OCI-LY3 (cell line): ENCODE measurements at regions not wholly inside any gene's neighbourhood (a gene's known extent, or its start where the extent isn't known, plus 50 kb on each side); places are given as distances from the start of the nearest gene placed in this dataset.

Experiments used
- H2AFZ ChIP-seq: fragments of 200-600, 300-600 bp; shearing (Covaris generic); 2 replicates; pipeline ENCODE4 v1.6.0; 2014; ENCODE audit warnings: antibody characterized with exemption, low read depth, low read length
- H3K27ac ChIP-seq: fragments of 200-600, 300-600 bp; sonication (generic); 2 replicates; pipeline ENCODE4 v1.5.1; 2014; ENCODE audit warnings: mild to moderate bottlenecking, low read length, moderate library complexity, mixed read lengths
- H3K27me3 ChIP-seq: fragments of 200-600, 300-600 bp; sonication (generic); 2 replicates; pipeline ENCODE4 v1.6.1; 2014; ENCODE audit warnings: low read depth, low read length, mixed read lengths
- H3K36me3 ChIP-seq: fragments of 200-600, 300-600 bp; sonication (generic); replicated peaks from 2 replicates; pipeline ENCODE3; 2014; ENCODE audit warnings: low read depth, low read length, mixed read lengths
- H3K4me1 ChIP-seq: fragments of 300-600, 200-600 bp; sonication (generic); 2 replicates; pipeline ENCODE4 v1.6.1; 2014; ENCODE audit warnings: low read length, mixed read lengths
- H3K4me2 ChIP-seq: fragments of 200-600, 300-600 bp; sonication (generic); 2 replicates; pipeline ENCODE4 v1.6.1; 2014; ENCODE audit warnings: low read length, mixed read lengths
- H3K4me3 ChIP-seq: fragments of 300-600, 200-600 bp; sonication (generic); 2 replicates; pipeline ENCODE4 v1.5.1; 2014; ENCODE audit warnings: antibody characterized with exemption, mild to moderate bottlenecking, low read length, moderate library complexity
- H3K79me2 ChIP-seq: fragments of 300-600, 200-600 bp; shearing (Covaris generic); 2 replicates; pipeline ENCODE4 v1.6.1; 2014; ENCODE audit warnings: mild to moderate bottlenecking, low read length, mixed read lengths
- H3K9ac ChIP-seq: fragments of 300-600, 200-600 bp; shearing (Covaris generic); 2 replicates; pipeline ENCODE4 v1.6.0; 2014; ENCODE audit warnings: mild to moderate bottlenecking, low read length, moderate library complexity
- H3K9me3 ChIP-seq: fragments of 200-600, 300-600 bp; shearing (Covaris generic); 2 replicates; pipeline ENCODE4 v1.6.1; 2014; ENCODE audit warnings: low read length, mixed read lengths; ENCODE audit not compliant: insufficient read depth
- H4K20me1 ChIP-seq: fragments of 200-600, 300-600 bp; sonication (generic); 2 replicates; pipeline ENCODE4 v1.6.1; 2016; ENCODE audit warnings: low read length, mixed read lengths; ENCODE audit not compliant: insufficient read depth
- CTCF ChIP-seq: fragments of 200-600, 300-600 bp; sonication (generic); IDR thresholded peaks from 2 replicates; pipeline ENCODE4 v1.5.1; 2014; ENCODE audit warnings: antibody characterized with exemption, low read length, low read depth
- EZH2phosphoT487 ChIP-seq: fragments of 200-600 bp; shearing (Covaris generic); IDR thresholded peaks from 2 replicates; pipeline ENCODE4 v1.6.1; 2018; ENCODE audit warnings: antibody characterized with exemption, mixed run types, low read depth

GRCh38 chr2:137893145-137893544 is 71.1 kb upstream of the HNMT start:
- Histone ChIP-seq H3K27ac (no peak overlapping the region), H3K4me2 (no peak overlapping the region)

DNA sequence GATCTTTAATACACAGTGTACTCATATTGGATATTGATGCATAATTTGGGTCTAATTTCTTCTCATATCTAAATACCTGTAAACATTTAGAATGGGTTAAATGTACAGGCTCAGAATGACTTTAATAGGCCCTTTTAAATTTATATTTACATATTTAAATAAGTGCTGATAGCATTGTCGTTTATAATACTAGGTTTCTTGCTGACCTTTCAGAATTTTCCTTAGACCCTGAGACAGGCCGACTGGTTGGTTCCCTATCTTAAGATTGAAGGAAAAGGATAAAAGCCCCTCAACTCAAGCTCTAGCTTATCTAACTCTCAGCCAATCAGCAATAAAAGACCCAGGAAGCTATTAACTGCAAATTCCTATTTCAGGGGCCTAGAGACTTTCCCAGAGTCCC is 67.8 kb upstream of the HNMT start:
- Histone ChIP-seq H3K79me2 (no peaks in the 10 kb centered on the region), H3K36me3 (no peaks in the 10 kb centered on the region), H3K4me3 (no peak overlapping the region), H3K27ac (no peak overlapping the region), H4K20me1 (no peaks in the 10 kb centered on the region), H3K9ac (no peak overlapping the region), H3K27me3 (peaks cover 10% of the 10 kb centered on the region; the same call in 1 of the 2 replicates), H3K4me1 (no peaks in the 10 kb centered on the region), H3K9me3 (no peaks in the 10 kb centered on the region), H2AFZ (no peak overlapping the region), H3K4me2 (no peak overlapping the region)
- TF ChIP-seq CTCF, result no peak
- no peak for TF ChIP-seq EZH2phosphoT487

More at GRCh38 chr2:137893145-137893544, 71.1 kb upstream of the HNMT start:
- Histone ChIP-seq H3K4me1 (no peaks in the 10 kb centered on the region), H3K4me3 (no peak overlapping the region), H2AFZ (no peak overlapping the region), H3K36me3 (no peaks in the 10 kb centered on the region), H3K9ac (no peak overlapping the region), H3K9me3 (no peaks in the 10 kb centered on the region), H3K79me2 (no peaks in the 10 kb centered on the region), H3K27me3 (no peaks in the 10 kb centered on the region), H4K20me1 (no peaks in the 10 kb centered on the region)
- TF ChIP-seq EZH2phosphoT487 (no peak), CTCF (no peak)

- no peaks in the 10 kb centered on the region for H3K4me1 ChIP-seq
- H3K9me3 ChIP-seq, result no peaks in the 10 kb centered on the region
- no peak for TF ChIP-seq CTCF
- no peak for TF ChIP-seq EZH2phosphoT487
- no peak overlapping the region for H3K4me2 ChIP-seq
- no peaks in the 10 kb centered on the region for H3K79me2 ChIP-seq
- no peak overlapping the region for H3K4me3 ChIP-seq
- H4K20me1 ChIP-seq, result no peaks in the 10 kb centered on the region
- no peaks in the 10 kb centered on the region for H3K36me3 ChIP-seq
- H3K27me3 ChIP-seq, result peaks cover 10% of the 10 kb centered on the region; the same call in 1 of the 2 replicates
- no peak overlapping the region for H3K9ac ChIP-seq
- no peak overlapping the region for H2AFZ ChIP-seq
- H3K27ac ChIP-seq, result no peak overlapping the region
These were observed 67.2 kb upstream of the HNMT start for GRCh38 chr2:137897082-137897481.

DNA sequence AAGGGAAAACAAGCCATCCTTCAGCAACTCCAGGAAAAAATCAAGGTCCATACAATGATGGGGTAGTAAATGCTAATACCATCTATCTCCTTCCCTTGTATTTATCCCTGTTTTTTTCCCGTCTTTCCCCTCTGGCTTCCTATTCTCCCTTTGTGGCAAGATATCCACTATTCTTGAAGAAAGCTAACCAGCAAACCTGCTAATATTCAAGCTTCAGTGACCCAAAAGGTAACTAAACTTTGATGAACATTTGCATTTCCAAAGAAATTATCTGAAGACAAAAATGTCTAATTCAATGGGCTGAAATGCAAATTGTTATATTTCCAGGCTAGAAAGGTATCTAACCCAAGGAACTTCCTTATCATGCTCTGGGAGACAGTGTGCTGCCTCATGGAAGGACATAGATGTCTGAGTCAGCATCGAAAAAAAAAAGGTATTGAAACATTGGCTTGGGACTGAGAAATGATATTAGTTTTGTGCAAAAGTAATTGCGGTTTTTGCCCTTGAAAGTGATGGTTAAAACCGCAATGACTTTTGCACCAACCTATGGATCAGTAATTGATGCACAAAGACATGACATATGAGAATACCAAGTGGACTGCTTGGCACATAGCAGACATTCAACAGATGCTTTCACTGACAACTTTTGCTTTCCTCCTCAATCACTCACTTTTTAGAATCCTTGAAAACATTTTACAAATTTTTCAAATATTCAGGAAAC is 63.7 kb upstream of the HNMT start:
- no peak overlapping the region for H3K9ac ChIP-seq
- no peak overlapping the region for H3K27ac ChIP-seq
- no peaks in the 10 kb centered on the region for H4K20me1 ChIP-seq
- H3K4me3 ChIP-seq, result no peak overlapping the region
- no peak overlapping the region for H2AFZ ChIP-seq
- H3K4me2 ChIP-seq, result no peak overlapping the region
- H3K4me1 ChIP-seq, result no peaks in the 10 kb centered on the region
- H3K79me2 ChIP-seq, result no peaks in the 10 kb centered on the region
- peaks cover 10% of the 10 kb centered on the region; the same call in 1 of the 2 replicates for H3K27me3 ChIP-seq
- no peaks in the 10 kb centered on the region for H3K36me3 ChIP-seq
- H3K9me3 ChIP-seq, result no peaks in the 10 kb centered on the region
- TF ChIP-seq CTCF (no peak), EZH2phosphoT487 (no peak)
